HepG2 (cell line): ENCODE measurements at regions not wholly inside any gene's neighbourhood (a gene's known extent, or its start where the extent isn't known, plus 50 kb on each side); places are given as distances from the start of the nearest gene placed in this dataset.

Experiments used
- ATAC-seq: fragments of 200-7000 bp; cut with Tn5 transposase; 3 replicates; pipeline ENCODE4 v1.9.1; 2020; ENCODE audit warnings: mild to moderate bottlenecking, moderate library complexity
- BruUV-seq: library from RNA; stranded (reverse); fragments of 400-500 nt; replicated peaks from 2 replicates; lab custom pipeline; 2021; lab: Mats Ljungman, UMichigan
- CTCF ChIA-PET: fragments of 300-600 bp; formaldehyde crosslinking; extraction: SDS; loops from one replicate; lab custom pipeline; 2021; ENCODE audit warnings: low total read pairs, inconsistent platforms, low intra/inter-chr PET ratio; lab: Yijun Ruan, JAX
- POLR2A ChIA-PET: fragments of 350-600 bp; sonication (Branson Sonifier 250); formaldehyde crosslinking; loops from one replicate; lab custom pipeline; 2020; ENCODE audit warnings: antibody characterized with exemption, inconsistent platforms; lab: Yijun Ruan, JAX
- DNase-seq: peaks from one replicate; pipeline ENCODE4 v3.0.0-alpha.2; 2015; ENCODE audit warnings: low spot score
- FAIRE-seq: peaks from 3 replicates; lab custom pipeline; 2011; peaks lifted over from hg19 to GRCh38; lab: Jason Lieb, UNC
- H2AFZ ChIP-seq: one replicate; pipeline ENCODE4 v1.6.1; 2011; ENCODE audit warnings: low read length, inconsistent platforms
- H3K27ac ChIP-seq: fragments of 300-600 bp; 3 replicates; pipeline ENCODE4 v1.8.0; 2011; ENCODE audit warnings: mixed run types, mild to moderate bottlenecking, mixed read lengths, low read length, inconsistent platforms; ENCODE audit not compliant: insufficient read depth; ENCODE audit errors: extremely low read length
- H3K27me3 ChIP-seq, 2 experiments: fragments of 200-600 bp in 1 of 2; 2 replicates in 1 of 2; 3 replicates in 1 of 2; pipeline versions ENCODE4 v1.6.0 to v1.8.0; 2011; ENCODE audit warnings: low read length in 2 of 2, mild to moderate bottlenecking in 2 of 2, moderate library complexity in 2 of 2, inconsistent platforms in 1 of 2; ENCODE audit not compliant: insufficient read depth in 2 of 2, control insufficient read depth in 1 of 2
- H3K36me3 ChIP-seq, 2 experiments: fragments of 200-600 bp in 1 of 2; replicated peaks in 1 of 2; 2 replicates in 1 of 2; 3 replicates in 1 of 2; pipeline versions ENCODE4 v1.5.1 to v1.8.0; 2011; ENCODE audit warnings: low read length in 2 of 2, inconsistent platforms in 1 of 2; ENCODE audit not compliant: insufficient read depth in 2 of 2, control insufficient read depth in 1 of 2
- H3K4me1 ChIP-seq: 2 replicates; pipeline ENCODE4 v1.5.1; 2012; ENCODE audit warnings: low read length, inconsistent platforms; ENCODE audit not compliant: insufficient read depth
- H3K4me2 ChIP-seq: 2 replicates; pipeline ENCODE4 v1.6.0; 2011; ENCODE audit warnings: low read depth, low read length, inconsistent platforms
- H3K4me3 ChIP-seq, 3 experiments: fragments of 200-600 bp in 1 of 3; sonication (generic), shearing (Covaris generic) in 1 of 3; replicated peaks in 1 of 3; 2 replicates each; pipeline ENCODE4 v1.5.1; 2011 to 2016; ENCODE audit warnings: low read length in 3 of 3, inconsistent platforms in 2 of 3, low read depth in 2 of 3, mild to moderate bottlenecking in 2 of 3, control low read depth in 1 of 3, mixed read lengths in 1 of 3; ENCODE audit not compliant: insufficient read depth in 1 of 3
- H3K79me2 ChIP-seq: one replicate; pipeline ENCODE4 v1.6.1; 2011; ENCODE audit warnings: low read length, inconsistent platforms; ENCODE audit not compliant: insufficient read depth
- H3K9ac ChIP-seq: 2 replicates; pipeline ENCODE4 v1.6.0; 2011; ENCODE audit warnings: mild to moderate bottlenecking, low read depth, low read length, inconsistent platforms; ENCODE audit not compliant: insufficient read depth
- H3K9me3 ChIP-seq: 2 replicates; pipeline ENCODE4 v1.5.1; 2012; ENCODE audit warnings: mild to moderate bottlenecking, low read length
- H4K20me1 ChIP-seq: 2 replicates; pipeline ENCODE4 v1.6.0; 2011; ENCODE audit warnings: inconsistent platforms, mild to moderate bottlenecking, low read length, moderate library complexity; ENCODE audit not compliant: insufficient read depth
- ATAD3A ChIP-seq: sonication (generic); formaldehyde crosslinking; IDR thresholded peaks from 2 replicates; pipeline ENCODE4 v1.4.0; 2020; ENCODE audit warnings: missing genetic modification reagents
- CBX5 ChIP-seq: sonication (generic); formaldehyde crosslinking; IDR thresholded peaks from 2 replicates; pipeline ENCODE4 v1.4.0; 2020; ENCODE audit warnings: missing genetic modification reagents, borderline replicate concordance
- CC2D1A ChIP-seq: sonication (generic); formaldehyde crosslinking; IDR thresholded peaks from 2 replicates; pipeline ENCODE4 v1.8.1; 2023; ENCODE audit warnings: mild to moderate bottlenecking, missing genetic modification reagents
- HIVEP1 ChIP-seq: sonication (generic); formaldehyde crosslinking; IDR thresholded peaks from 2 replicates; pipeline ENCODE4 v1.4.0; 2020; ENCODE audit warnings: mild to moderate bottlenecking, missing genetic modification reagents
- HOXA9 ChIP-seq: sonication (generic); formaldehyde crosslinking; IDR thresholded peaks from 2 replicates; pipeline ENCODE4 v1.8.1; 2022; ENCODE audit warnings: missing genetic modification reagents, mild to moderate bottlenecking, moderate library complexity, borderline replicate concordance
- ISL2 ChIP-seq: sonication (generic); formaldehyde crosslinking; IDR thresholded peaks from 2 replicates; pipeline ENCODE4 v1.5.0; 2020; ENCODE audit warnings: missing genetic modification reagents
- JUND ChIP-seq: sonication (generic); formaldehyde crosslinking; IDR thresholded peaks from 2 replicates; pipeline ENCODE4 v1.8.0; 2022; ENCODE audit warnings: mild to moderate bottlenecking, missing genetic modification reagents
- KDM5A ChIP-seq: fragments of 200-600 bp; sonication (generic); IDR thresholded peaks from 2 replicates; pipeline ENCODE4 v1.7.0; 2018; ENCODE audit warnings: antibody characterized with exemption, mild to moderate bottlenecking, low read length, borderline replicate concordance
- MEIS2 ChIP-seq: sonication (generic); formaldehyde crosslinking; IDR thresholded peaks from 2 replicates; pipeline ENCODE4 v1.9.0; 2021; ENCODE audit warnings: mild to moderate bottlenecking, missing genetic modification reagents
- MYC ChIP-seq: sonication (generic); formaldehyde crosslinking; IDR thresholded peaks from 2 replicates; pipeline ENCODE4 v1.9.0; 2021; ENCODE audit warnings: missing genetic modification reagents, borderline replicate concordance
- REL ChIP-seq: sonication (generic); formaldehyde crosslinking; conservative IDR thresholded peaks from 2 replicates; pipeline ENCODE4 v1.8.0; 2022; ENCODE audit warnings: mild to moderate bottlenecking, missing genetic modification reagents, moderate library complexity
- SMYD3 ChIP-seq: sonication (generic); formaldehyde crosslinking; IDR thresholded peaks from 2 replicates; pipeline ENCODE4 v1.8.1; 2023; ENCODE audit warnings: mild to moderate bottlenecking, missing genetic modification reagents
- ZFP1 ChIP-seq: IDR thresholded peaks from 2 replicates; pipeline ENCODE4 v1.6.1; 2016
- ZMYM3 ChIP-seq: sonication (generic); formaldehyde crosslinking; IDR thresholded peaks from 2 replicates; pipeline ENCODE4 v1.5.1; 2020; ENCODE audit warnings: mild to moderate bottlenecking, missing genetic modification reagents
- ZNF205 ChIP-seq: IDR thresholded peaks from 2 replicates; pipeline ENCODE4 v1.6.1; 2018; ENCODE audit warnings: missing biosample characterization, missing genetic modification reagents
- ZNF513 ChIP-seq: sonication (generic); formaldehyde crosslinking; conservative IDR thresholded peaks from 2 replicates; pipeline ENCODE4 v1.5.0; 2020; ENCODE audit warnings: missing genetic modification reagents
- ZNF550 ChIP-seq: sonication (generic); formaldehyde crosslinking; IDR thresholded peaks from 2 replicates; pipeline ENCODE4 v1.4.0; 2020; ENCODE audit warnings: mild to moderate bottlenecking, missing genetic modification reagents, borderline replicate concordance
- ZNF878 ChIP-seq: sonication (generic); formaldehyde crosslinking; IDR thresholded peaks from 2 replicates; pipeline ENCODE4 v1.8.1; 2023; ENCODE audit warnings: mild to moderate bottlenecking, missing genetic modification reagents, moderate library complexity
- WGBS: methylation state at CpG from one replicate; pipeline ENCODE4 v1.1.6; 2017; ENCODE audit warnings: low lambda C conversion rate; 5-methylcytosine and 5-hydroxymethylcytosine counted together
- in situ Hi-C: cut with HindIII; loops from 2 replicates; pipeline ENCODE4 v1.10.0; 2017; ENCODE audit warnings: low pct_unique_long_range_greater_than_20kb; ENCODE audit not compliant: extremely low pct_ligation_motif_present
- intact Hi-C: fragments of 100-400 bp; cut with micrococcal nuclease; formaldehyde crosslinking; loops from one replicate; pipeline ENCODE4 v1.10.0; 2022; ENCODE audit not compliant: unreplicated experiment

GRCh38 chr4:157689476-157689875 lies 468.9 kb downstream of the GRIA2 start:
- no peak overlapping the region for H3K4me2 ChIP-seq
- in situ Hi-C loops (no loop called here), intact Hi-C loops (no loop called here)
- H3K27me3 ChIP-seq = no peaks in the 10 kb centered on the region
- CTCF ChIA-PET = no interaction called here
- no peaks in the 10 kb centered on the region for H3K4me1 ChIP-seq
- no peak overlapping the region for H3K4me3 ChIP-seq
- no peak overlapping the region for H3K27ac ChIP-seq
- no TSS peak for BruUV-seq
- WGBS = 3% methylated on average over 1 of the region's 1 CpG
- no peak for ATAC-seq
- no peaks in the 10 kb centered on the region for H3K9me3 ChIP-seq
- no peak overlapping the region for H2AFZ ChIP-seq
- FAIRE-seq = no peak
- no peak for TF ChIP-seq ZNF878 (CRISPR knock-in tag)
- no peak for TF ChIP-seq MYC (CRISPR knock-in tag)
- TF ChIP-seq CC2D1A (CRISPR knock-in tag) = no peak
- TF ChIP-seq ATAD3A (CRISPR knock-in tag) = no peak
- no peak for TF ChIP-seq ZNF513 (CRISPR knock-in tag)
- no peak for DNase-seq
- no peaks in the 10 kb centered on the region for H3K36me3 ChIP-seq
- no peaks in the 10 kb centered on the region for H3K79me2 ChIP-seq
- POLR2A ChIA-PET = no interaction called here
- no peak overlapping the region for H3K9ac ChIP-seq
- H4K20me1 ChIP-seq = no peaks in the 10 kb centered on the region

DNA sequence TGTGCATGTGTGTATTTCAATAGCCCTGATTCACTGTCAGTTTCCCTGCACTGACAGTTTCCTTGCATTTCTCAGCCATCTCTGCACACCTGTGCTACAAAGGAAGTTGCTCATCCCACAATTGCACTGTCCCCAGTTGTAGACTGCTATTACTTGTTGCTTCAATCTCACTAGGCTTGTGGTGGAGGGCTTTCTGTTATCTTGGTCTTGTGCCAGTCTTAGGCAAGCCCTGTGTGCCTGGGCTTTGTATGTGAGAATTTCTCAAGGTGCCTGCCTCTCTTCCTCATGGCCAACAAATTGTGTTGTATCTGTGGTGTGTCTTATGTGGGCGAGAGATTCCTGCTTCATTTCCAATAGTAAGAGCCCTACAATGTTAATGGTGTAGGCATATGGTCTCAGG lies 467.4 kb downstream of the GRIA2 start:
- Histone ChIP-seq H3K9me3 (no peaks in the 10 kb centered on the region), H3K4me2 (no peak overlapping the region), H3K79me2 (no peaks in the 10 kb centered on the region), H3K27ac (no peak overlapping the region), H3K4me3 (no peak overlapping the region), H4K20me1 (no peaks in the 10 kb centered on the region), H3K4me1 (no peaks in the 10 kb centered on the region)
- DNase-seq (no peak), FAIRE-seq (no peak), ATAC-seq (no peak)
- POLR2A ChIA-PET = no interaction called here
- TF ChIP-seq REL (CRISPR knock-in tag) (no peak), ZMYM3 (no peak), CBX5 (CRISPR knock-in tag) (no peak), JUND (CRISPR knock-in tag) (no peak), ZNF550 (CRISPR knock-in tag) (no peak), HOXA9 (CRISPR knock-in tag) (no peak), KDM5A (no peak), ISL2 (CRISPR knock-in tag) (no peak), MEIS2 (CRISPR knock-in tag) (no peak), HIVEP1 (CRISPR knock-in tag) (no peak), SMYD3 (CRISPR knock-in tag) (no peak), ZFP1 (CRISPR knock-in tag) (no peak), ZNF205 (no peak)
- TF ChIP-seq, all 625 proteins: peak for 0
- H3K36me3 ChIP-seq = no peaks in the 10 kb centered on the region
- intact Hi-C loops (no loop called here), in situ Hi-C loops (no loop called here)
- no TSS peak for BruUV-seq
- no peak overlapping the region for H3K9ac ChIP-seq
- CTCF ChIA-PET = no interaction called here
- no peak overlapping the region for H2AFZ ChIP-seq
- 0% methylated on average over 1 of the region's 1 CpG for WGBS
- H3K27me3 ChIP-seq = no peaks in the 10 kb centered on the region
